ENCODE measurements at regions not wholly inside any gene's neighbourhood (a gene's known extent, or its start where the extent isn't known, plus 50 kb on each side); places are given as distances from the start of the nearest gene placed in this dataset.

- no peak for TF ChIP-seq RCOR1 (conservative IDR thresholded peaks at IDR 0.05; ENCODE audit: low read depth, low read length)
- TF ChIP-seq YY1 (IDR thresholded peaks at IDR 0.05; ENCODE audit: low read depth, low read length), result no peak
- TF ChIP-seq POLR2AphosphoS5 (IDR thresholded peaks at IDR 0.05; ENCODE audit: low read length), result no peak
Measured at GRCh38 chr6:71524201-71524600, 235.6 kb downstream of the OGFRL1 start.
